ENCODE measurements at regions not wholly inside any gene's neighbourhood (a gene's known extent, or its start where the extent isn't known, plus 50 kb on each side); places are given as distances from the start of the nearest gene placed in this dataset.

- TF ChIP-seq CTCF (IDR thresholded peaks at IDR 0.05) (no peak), POLR2A (IDR thresholded peaks at IDR 0.05) (no peak)
Measured at GRCh38 chr4:14513471-14513870, 488.8 kb upstream of the CPEB2 start.

Data from vagina (tissue), 2 donors.